Gastroesophageal sphincter (tissue), 3 donors: ENCODE measurements at regions not wholly inside any gene's neighbourhood (a gene's known extent, or its start where the extent isn't known, plus 50 kb on each side); places are given as distances from the start of the nearest gene placed in this dataset.

Experiments
- EP300 ChIP-seq: sonication (generic); formaldehyde crosslinking; IDR thresholded peaks from one replicate; pipeline ENCODE4 v1.6.1; 2017; ENCODE audit warnings: antibody characterized with exemption, mild to moderate bottlenecking
- POLR2A ChIP-seq, 2 donors: fragments of 450-650 bp; IDR thresholded peaks; one replicate each; pipeline ENCODE4 v1.6.1; 2017; ENCODE audit warnings: antibody characterized with exemption in 2 of 2, mild to moderate bottlenecking in 2 of 2, moderate library complexity in 1 of 2
- TF ChIP-seq, protein P1 (sequence below), 4 experiments: fragments of 200-600 bp in 2 of 4; fragments of 450-650 bp in 2 of 4; sonication (generic) in 1 of 4; IDR thresholded peaks; one replicate each; pipeline ENCODE4 v1.5.1; 2017 to 2019; ENCODE audit warnings: antibody characterized with exemption in 4 of 4, mild to moderate bottlenecking in 2 of 4, moderate library complexity in 2 of 4

GRCh38 chr13:50299546-50300249, 284.5 kb downstream of the KCNRG start:
- TF ChIP-seq POLR2A (IDR thresholded peaks at IDR 0.05): no peak
- TF ChIP-seq, protein P1, sequence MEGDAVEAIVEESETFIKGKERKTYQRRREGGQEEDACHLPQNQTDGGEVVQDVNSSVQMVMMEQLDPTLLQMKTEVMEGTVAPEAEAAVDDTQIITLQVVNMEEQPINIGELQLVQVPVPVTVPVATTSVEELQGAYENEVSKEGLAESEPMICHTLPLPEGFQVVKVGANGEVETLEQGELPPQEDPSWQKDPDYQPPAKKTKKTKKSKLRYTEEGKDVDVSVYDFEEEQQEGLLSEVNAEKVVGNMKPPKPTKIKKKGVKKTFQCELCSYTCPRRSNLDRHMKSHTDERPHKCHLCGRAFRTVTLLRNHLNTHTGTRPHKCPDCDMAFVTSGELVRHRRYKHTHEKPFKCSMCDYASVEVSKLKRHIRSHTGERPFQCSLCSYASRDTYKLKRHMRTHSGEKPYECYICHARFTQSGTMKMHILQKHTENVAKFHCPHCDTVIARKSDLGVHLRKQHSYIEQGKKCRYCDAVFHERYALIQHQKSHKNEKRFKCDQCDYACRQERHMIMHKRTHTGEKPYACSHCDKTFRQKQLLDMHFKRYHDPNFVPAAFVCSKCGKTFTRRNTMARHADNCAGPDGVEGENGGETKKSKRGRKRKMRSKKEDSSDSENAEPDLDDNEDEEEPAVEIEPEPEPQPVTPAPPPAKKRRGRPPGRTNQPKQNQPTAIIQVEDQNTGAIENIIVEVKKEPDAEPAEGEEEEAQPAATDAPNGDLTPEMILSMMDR (IDR thresholded peaks at IDR 0.05): no peak
- TF ChIP-seq EP300: no peak
